Body of pancreas (tissue), 4 donors: ENCODE measurements at regions not wholly inside any gene's neighbourhood (a gene's known extent, or its start where the extent isn't known, plus 50 kb on each side); places are given as distances from the start of the nearest gene placed in this dataset.
A peak's percentile ranks its signal among the peaks of the same experiment; 100 is the strongest.
"Not testable (repeated sequence)": the region's sequence is repeated elsewhere in the genome, so short reads cannot be mapped to it uniquely, and the experiment has no call there.

Experiments
- POLR2A ChIP-seq, 3 donors: fragments of 450-650 bp; IDR thresholded peaks; one replicate each; pipeline ENCODE4 v1.6.1; 2016; ENCODE audit warnings: antibody characterized with exemption in 3 of 3, mild to moderate bottlenecking in 2 of 3
- TF ChIP-seq, protein P1 (sequence below), 7 experiments: fragments of 450-650 bp in 4 of 7; fragments of 200-600 bp in 3 of 7; sonication (generic) in 3 of 7; IDR thresholded peaks; one replicate each; pipeline ENCODE4 v1.5.1; 2016 to 2019; ENCODE audit warnings: antibody characterized with exemption in 7 of 7

DNA sequence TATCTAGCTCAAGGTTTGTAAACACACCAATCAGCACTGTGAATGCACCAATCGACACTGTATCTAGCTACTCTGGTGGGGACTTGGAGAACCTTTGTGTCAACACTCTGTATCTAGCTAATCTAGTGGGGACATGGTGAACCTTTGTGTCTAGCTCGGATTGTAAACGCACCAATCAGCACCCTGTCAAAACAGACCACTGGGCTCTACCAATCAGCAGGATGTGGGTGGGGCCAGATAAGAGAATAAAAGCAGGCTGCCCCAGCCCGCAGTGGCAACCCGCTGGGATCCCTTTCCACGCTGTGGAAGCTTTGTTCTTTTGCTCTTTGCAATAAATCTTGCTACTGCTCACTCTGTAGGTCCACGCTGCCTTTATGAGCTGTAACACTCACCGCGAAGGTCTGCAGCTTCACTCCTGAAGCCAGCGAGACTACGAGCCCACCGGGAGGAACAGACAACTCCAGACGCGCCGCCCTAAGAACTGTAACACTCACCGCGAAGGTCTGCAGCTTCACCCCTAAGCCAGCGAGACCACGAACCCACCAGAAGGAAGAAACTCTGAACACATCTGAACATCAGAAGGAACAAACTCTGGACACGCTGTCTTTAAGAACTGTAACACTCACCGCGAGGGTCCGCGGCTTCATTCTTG lies 128.5 kb downstream of the MRPL14 start:
- TF ChIP-seq, protein P1, sequence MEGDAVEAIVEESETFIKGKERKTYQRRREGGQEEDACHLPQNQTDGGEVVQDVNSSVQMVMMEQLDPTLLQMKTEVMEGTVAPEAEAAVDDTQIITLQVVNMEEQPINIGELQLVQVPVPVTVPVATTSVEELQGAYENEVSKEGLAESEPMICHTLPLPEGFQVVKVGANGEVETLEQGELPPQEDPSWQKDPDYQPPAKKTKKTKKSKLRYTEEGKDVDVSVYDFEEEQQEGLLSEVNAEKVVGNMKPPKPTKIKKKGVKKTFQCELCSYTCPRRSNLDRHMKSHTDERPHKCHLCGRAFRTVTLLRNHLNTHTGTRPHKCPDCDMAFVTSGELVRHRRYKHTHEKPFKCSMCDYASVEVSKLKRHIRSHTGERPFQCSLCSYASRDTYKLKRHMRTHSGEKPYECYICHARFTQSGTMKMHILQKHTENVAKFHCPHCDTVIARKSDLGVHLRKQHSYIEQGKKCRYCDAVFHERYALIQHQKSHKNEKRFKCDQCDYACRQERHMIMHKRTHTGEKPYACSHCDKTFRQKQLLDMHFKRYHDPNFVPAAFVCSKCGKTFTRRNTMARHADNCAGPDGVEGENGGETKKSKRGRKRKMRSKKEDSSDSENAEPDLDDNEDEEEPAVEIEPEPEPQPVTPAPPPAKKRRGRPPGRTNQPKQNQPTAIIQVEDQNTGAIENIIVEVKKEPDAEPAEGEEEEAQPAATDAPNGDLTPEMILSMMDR (IDR thresholded peaks at IDR 0.05): not testable (repeated sequence)
- peak in 1 of 3 donors; percentile 49 for TF ChIP-seq POLR2A (IDR thresholded peaks at IDR 0.05)
